SH-SY5Y (cell line): ENCODE measurements at regions not wholly inside any gene's neighbourhood (a gene's known extent, or its start where the extent isn't known, plus 50 kb on each side); places are given as distances from the start of the nearest gene placed in this dataset.

Experiments used
- GATA2 ChIP-seq: IDR thresholded peaks from 2 replicates; pipeline ENCODE4 v1.6.1; 2011; ENCODE audit warnings: mild to moderate bottlenecking, low read depth, low read length
- GATA3 ChIP-seq: IDR thresholded peaks from 2 replicates; pipeline ENCODE4 v1.6.1; 2011; ENCODE audit warnings: low read depth, mild to moderate bottlenecking, low read length, moderate library complexity

DNA sequence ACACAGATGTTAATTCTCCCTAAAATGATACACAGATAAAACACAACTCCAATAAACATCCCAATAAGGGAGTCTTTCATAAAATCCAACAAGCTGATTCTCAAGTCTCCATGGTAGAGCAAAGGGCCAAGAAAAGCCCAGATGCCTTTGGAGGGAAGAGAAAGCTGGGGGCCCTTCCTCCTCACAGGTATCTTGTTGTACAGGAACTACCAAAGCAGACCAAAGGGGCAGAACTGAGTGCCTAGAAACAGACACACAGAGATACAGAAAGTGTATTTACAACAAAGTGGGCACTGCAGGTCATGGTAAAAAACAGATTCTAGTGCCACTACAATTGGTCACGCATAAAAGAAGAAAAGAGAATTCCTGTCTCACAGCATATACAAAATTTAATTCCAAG is 87.2 kb upstream of the NSMCE3 start:
- TF ChIP-seq GATA2: no peak
- TF ChIP-seq GATA3: no peak
